ENCODE measurements at regions not wholly inside any gene's neighbourhood (a gene's known extent, or its start where the extent isn't known, plus 50 kb on each side); places are given as distances from the start of the nearest gene placed in this dataset.

- intact Hi-C loops (cut with micrococcal nuclease; ENCODE audit: unreplicated experiment): loop anchor here (5.0 kb wide), 1 partner anchor 788 kb away; no protein-coding TSS in a partner anchor
- no TSS peak for BruUV-seq (replicated peaks)
Measured at GRCh38 chr7:25879799-25880198, 272.2 kb upstream of the NFE2L3 start.

GRCh38 chr7:25881317-25882037 lies 270.5 kb upstream of the NFE2L3 start:
- Histone ChIP-seq H3K27me3 (replicated peaks; ENCODE audit: insufficient read depth, low read depth, low read length, poor library complexity) (peaks cover 50% of the 10 kb centered on the region), H3K27ac (ENCODE audit: low read depth, low read length, poor library complexity, severe bottlenecking) (no peak overlapping the region), H3K9me3 (ENCODE audit: low read depth, low read length, poor library complexity, severe bottlenecking) (no peaks in the 10 kb centered on the region), H3K4me1 (ENCODE audit: insufficient read depth, low read length, poor library complexity, severe bottlenecking) (peaks cover 13% of the 10 kb centered on the region), H3K36me3 (ENCODE audit: insufficient read depth, low read length, poor library complexity, severe bottlenecking) (no peaks in the 10 kb centered on the region), H3K4me3 (ENCODE audit: low read depth, low read length, poor library complexity, severe bottlenecking) (no peak overlapping the region)
- no peak for TF ChIP-seq CTCF (conservative IDR thresholded peaks at IDR 0.05; ENCODE audit: low read depth, low read length)
- TF ChIP-seq EZH2 (IDR thresholded peaks at IDR 0.05; ENCODE audit: borderline replicate concordance, low read depth, low read length, poor library complexity, severe bottlenecking): no peak
- BruUV-seq (replicated peaks): no TSS peak
- intact Hi-C loops (cut with micrococcal nuclease; ENCODE audit: unreplicated experiment): no loop called here
- ChIA-PET CTCF (no interaction called here), POLR2A (ENCODE audit: low non-redundant PET) (interaction anchor here (0.7 kb wide), 1 partner anchor 59 kb away, joined by 5 read pairs; no protein-coding TSS in a partner anchor)
- DNase-seq (ENCODE audit: low spot score): no peak

More at GRCh38 chr7:25879799-25880198, 272.2 kb upstream of the NFE2L3 start:
- ChIA-PET CTCF (no interaction called here), POLR2A (ENCODE audit: low non-redundant PET) (no interaction called here)
- no peak overlapping the region for H3K27ac ChIP-seq (ENCODE audit: low read depth, low read length, poor library complexity, severe bottlenecking)
- H3K4me1 ChIP-seq (ENCODE audit: insufficient read depth, low read length, poor library complexity, severe bottlenecking): peaks cover 13% of the 10 kb centered on the region
- peaks cover 67% of the 10 kb centered on the region for H3K27me3 ChIP-seq (replicated peaks; ENCODE audit: insufficient read depth, low read depth, low read length, poor library complexity)
- TF ChIP-seq EZH2 (IDR thresholded peaks at IDR 0.05; ENCODE audit: borderline replicate concordance, low read depth, low read length, poor library complexity, severe bottlenecking): no peak
- no peak for TF ChIP-seq CTCF (conservative IDR thresholded peaks at IDR 0.05; ENCODE audit: low read depth, low read length)
- no peak for DNase-seq (ENCODE audit: low spot score)
- H3K9me3 ChIP-seq (ENCODE audit: low read depth, low read length, poor library complexity, severe bottlenecking): no peaks in the 10 kb centered on the region
- H3K36me3 ChIP-seq (ENCODE audit: insufficient read depth, low read length, poor library complexity, severe bottlenecking): no peaks in the 10 kb centered on the region
- no peak overlapping the region for H3K4me3 ChIP-seq (ENCODE audit: low read depth, low read length, poor library complexity, severe bottlenecking)

GRCh38 chr7:25882151-25882773 lies 269.7 kb upstream of the NFE2L3 start:
- intact Hi-C loops (cut with micrococcal nuclease; ENCODE audit: unreplicated experiment): no loop called here
- no peak for DNase-seq (ENCODE audit: low spot score)
- no peak overlapping the region for H3K27ac ChIP-seq (ENCODE audit: low read depth, low read length, poor library complexity, severe bottlenecking)
- H3K4me1 ChIP-seq (ENCODE audit: insufficient read depth, low read length, poor library complexity, severe bottlenecking): peaks cover 13% of the 10 kb centered on the region
- no peaks in the 10 kb centered on the region for H3K36me3 ChIP-seq (ENCODE audit: insufficient read depth, low read length, poor library complexity, severe bottlenecking)
- peaks cover 42% of the 10 kb centered on the region for H3K27me3 ChIP-seq (replicated peaks; ENCODE audit: insufficient read depth, low read depth, low read length, poor library complexity)
- no peak overlapping the region for H3K4me3 ChIP-seq (ENCODE audit: low read depth, low read length, poor library complexity, severe bottlenecking)
- no peaks in the 10 kb centered on the region for H3K9me3 ChIP-seq (ENCODE audit: low read depth, low read length, poor library complexity, severe bottlenecking)
- no peak for TF ChIP-seq CTCF (conservative IDR thresholded peaks at IDR 0.05; ENCODE audit: low read depth, low read length)
- no peak for TF ChIP-seq EZH2 (IDR thresholded peaks at IDR 0.05; ENCODE audit: borderline replicate concordance, low read depth, low read length, poor library complexity, severe bottlenecking)
- BruUV-seq (replicated peaks): no TSS peak
- ChIA-PET POLR2A (ENCODE audit: low non-redundant PET) (no interaction called here), CTCF (no interaction called here)
